IPS-18a (cell line): ENCODE measurements at regions not wholly inside any gene's neighbourhood (a gene's known extent, or its start where the extent isn't known, plus 50 kb on each side); places are given as distances from the start of the nearest gene placed in this dataset.

Experiments used
- H3K27ac ChIP-seq: one replicate; pipeline ENCODE4 v1.5.1; 2013; ENCODE audit warnings: low read length
- H3K27me3 ChIP-seq: one replicate; pipeline ENCODE4 v1.6.1; 2013; ENCODE audit warnings: mild to moderate bottlenecking, low read length; ENCODE audit not compliant: control insufficient read depth, insufficient read depth
- H3K36me3 ChIP-seq: one replicate; pipeline ENCODE4 v1.6.1; 2013; ENCODE audit warnings: low read depth, low read length; ENCODE audit not compliant: control insufficient read depth
- H3K4me1 ChIP-seq: one replicate; pipeline ENCODE4 v1.6.1; 2013; ENCODE audit warnings: low read depth, low read length; ENCODE audit not compliant: control insufficient read depth
- H3K4me3 ChIP-seq: one replicate; pipeline ENCODE4 v1.5.1; 2013; ENCODE audit warnings: low read length
- H3K9ac ChIP-seq: one replicate; pipeline ENCODE4 v1.6.1; 2013; ENCODE audit warnings: mild to moderate bottlenecking, low read length, moderate library complexity
- H3K9me3 ChIP-seq: one replicate; pipeline ENCODE4 v1.6.1; 2013; ENCODE audit warnings: low read depth, low read length; ENCODE audit not compliant: control insufficient read depth

GRCh38 chr12:93032758-93033157 lies 103.7 kb upstream of the EEA1 start:
- Histone ChIP-seq H3K36me3 (no peaks in the 10 kb centered on the region), H3K4me1 (no peaks in the 10 kb centered on the region)

GRCh38 chr12:93033948-93034347 lies 104.9 kb upstream of the EEA1 start:
- Histone ChIP-seq H3K4me3 (no peak overlapping the region), H3K9ac (no peak overlapping the region), H3K36me3 (no peaks in the 10 kb centered on the region), H3K27ac (no peak overlapping the region), H3K27me3 (no peaks in the 10 kb centered on the region), H3K9me3 (no peaks in the 10 kb centered on the region), H3K4me1 (no peaks in the 10 kb centered on the region)

More at GRCh38 chr12:93032758-93033157, 103.7 kb upstream of the EEA1 start:
- Histone ChIP-seq H3K4me3 (no peak overlapping the region), H3K27me3 (no peaks in the 10 kb centered on the region), H3K27ac (no peak overlapping the region), H3K9ac (no peak overlapping the region), H3K9me3 (no peaks in the 10 kb centered on the region)

- Histone ChIP-seq H3K4me1 (no peaks in the 10 kb centered on the region), H3K9ac (no peak overlapping the region), H3K4me3 (no peak overlapping the region), H3K36me3 (no peaks in the 10 kb centered on the region), H3K27ac (no peak overlapping the region), H3K27me3 (no peaks in the 10 kb centered on the region), H3K9me3 (no peaks in the 10 kb centered on the region)
Measured at GRCh38 chr12:93039062-93039461, 110.0 kb upstream of the EEA1 start.

GRCh38 chr12:93039930-93040329 lies 110.8 kb upstream of the EEA1 start:
- H3K4me1 ChIP-seq = no peaks in the 10 kb centered on the region
- no peaks in the 10 kb centered on the region for H3K27me3 ChIP-seq
- no peak overlapping the region for H3K9ac ChIP-seq
- H3K9me3 ChIP-seq = no peaks in the 10 kb centered on the region
- H3K4me3 ChIP-seq = no peak overlapping the region
- H3K27ac ChIP-seq = no peak overlapping the region
- H3K36me3 ChIP-seq = no peaks in the 10 kb centered on the region

GRCh38 chr12:93040367-93040766 lies 111.3 kb upstream of the EEA1 start:
- Histone ChIP-seq H3K27ac (no peak overlapping the region), H3K27me3 (no peaks in the 10 kb centered on the region), H3K9ac (no peak overlapping the region), H3K9me3 (no peaks in the 10 kb centered on the region), H3K36me3 (no peaks in the 10 kb centered on the region), H3K4me1 (no peaks in the 10 kb centered on the region), H3K4me3 (no peak overlapping the region)

GRCh38 chr12:93041416-93041815 lies 112.3 kb upstream of the EEA1 start:
- no peak overlapping the region for H3K9ac ChIP-seq
- H3K9me3 ChIP-seq = no peaks in the 10 kb centered on the region
- H3K27ac ChIP-seq = no peak overlapping the region
- H3K4me1 ChIP-seq = no peaks in the 10 kb centered on the region
- no peak overlapping the region for H3K4me3 ChIP-seq
- no peaks in the 10 kb centered on the region for H3K36me3 ChIP-seq
- no peaks in the 10 kb centered on the region for H3K27me3 ChIP-seq

- H3K27ac ChIP-seq = no peak overlapping the region
- H3K4me3 ChIP-seq = no peak overlapping the region
- no peaks in the 10 kb centered on the region for H3K27me3 ChIP-seq
- H3K9ac ChIP-seq = no peak overlapping the region
- no peaks in the 10 kb centered on the region for H3K36me3 ChIP-seq
- H3K4me1 ChIP-seq = no peaks in the 10 kb centered on the region
- no peaks in the 10 kb centered on the region for H3K9me3 ChIP-seq
Measured at GRCh38 chr12:93042283-93042682, 113.2 kb upstream of the EEA1 start.

GRCh38 chr12:93042684-93043083 lies 113.6 kb upstream of the EEA1 start:
- no peaks in the 10 kb centered on the region for H3K36me3 ChIP-seq
- no peaks in the 10 kb centered on the region for H3K9me3 ChIP-seq
- H3K27ac ChIP-seq = no peak overlapping the region
- no peaks in the 10 kb centered on the region for H3K4me1 ChIP-seq
- H3K4me3 ChIP-seq = no peak overlapping the region
- no peak overlapping the region for H3K9ac ChIP-seq
- H3K27me3 ChIP-seq = no peaks in the 10 kb centered on the region

- Histone ChIP-seq H3K4me1 (no peaks in the 10 kb centered on the region), H3K9ac (no peak overlapping the region), H3K9me3 (no peaks in the 10 kb centered on the region)
Measured at GRCh38 chr12:93043192-93043876, 114.2 kb upstream of the EEA1 start.

GRCh38 chr12:93043877-93044209 lies 114.7 kb upstream of the EEA1 start:
- no peaks in the 10 kb centered on the region for H3K9me3 ChIP-seq
- H3K27ac ChIP-seq = no peak overlapping the region
- H3K4me1 ChIP-seq = no peaks in the 10 kb centered on the region
- H3K4me3 ChIP-seq = no peak overlapping the region
- H3K36me3 ChIP-seq = no peaks in the 10 kb centered on the region
- no peak overlapping the region for H3K9ac ChIP-seq
- no peaks in the 10 kb centered on the region for H3K27me3 ChIP-seq

More at GRCh38 chr12:93043192-93043876, 114.2 kb upstream of the EEA1 start:
- no peaks in the 10 kb centered on the region for H3K36me3 ChIP-seq
- H3K27ac ChIP-seq = no peak overlapping the region
- H3K4me3 ChIP-seq = no peak overlapping the region
- H3K27me3 ChIP-seq = no peaks in the 10 kb centered on the region

GRCh38 chr12:93047118-93047517 lies 118.0 kb upstream of the EEA1 start:
- H3K4me1 ChIP-seq = peaks cover 8% of the 10 kb centered on the region
- H3K4me3 ChIP-seq = no peak overlapping the region
- no peaks in the 10 kb centered on the region for H3K36me3 ChIP-seq
- H3K9me3 ChIP-seq = no peaks in the 10 kb centered on the region
- no peak overlapping the region for H3K27ac ChIP-seq
- no peak overlapping the region for H3K9ac ChIP-seq
- no peaks in the 10 kb centered on the region for H3K27me3 ChIP-seq

GRCh38 chr12:93048656-93049055 lies 119.6 kb upstream of the EEA1 start:
- H3K9ac ChIP-seq = no peak overlapping the region
- no peaks in the 10 kb centered on the region for H3K27me3 ChIP-seq
- peaks cover 8% of the 10 kb centered on the region for H3K4me1 ChIP-seq
- H3K36me3 ChIP-seq = no peaks in the 10 kb centered on the region
- no peak overlapping the region for H3K27ac ChIP-seq
- no peaks in the 10 kb centered on the region for H3K9me3 ChIP-seq
- no peak overlapping the region for H3K4me3 ChIP-seq
